Epithelial cell of esophagus (primary cell): ENCODE measurements at regions not wholly inside any gene's neighbourhood (a gene's known extent, or its start where the extent isn't known, plus 50 kb on each side); places are given as distances from the start of the nearest gene placed in this dataset.

Source experiments
- DNase-seq: peaks from one replicate; pipeline ENCODE4 v3.0.0; 2010; ENCODE audit warnings: low read depth
- H3K4me3 ChIP-seq: 2 replicates; pipeline ENCODE4 v1.5.1; 2011; ENCODE audit warnings: mild to moderate bottlenecking, low read length, control low read depth
- CTCF ChIP-seq: IDR thresholded peaks from 2 replicates; pipeline ENCODE4 v1.5.1; 2011; ENCODE audit warnings: low read depth, mild to moderate bottlenecking, low read length, control low read depth, inconsistent platforms; ENCODE audit not compliant: insufficient read depth; ENCODE audit errors: missing control alignments

DNA sequence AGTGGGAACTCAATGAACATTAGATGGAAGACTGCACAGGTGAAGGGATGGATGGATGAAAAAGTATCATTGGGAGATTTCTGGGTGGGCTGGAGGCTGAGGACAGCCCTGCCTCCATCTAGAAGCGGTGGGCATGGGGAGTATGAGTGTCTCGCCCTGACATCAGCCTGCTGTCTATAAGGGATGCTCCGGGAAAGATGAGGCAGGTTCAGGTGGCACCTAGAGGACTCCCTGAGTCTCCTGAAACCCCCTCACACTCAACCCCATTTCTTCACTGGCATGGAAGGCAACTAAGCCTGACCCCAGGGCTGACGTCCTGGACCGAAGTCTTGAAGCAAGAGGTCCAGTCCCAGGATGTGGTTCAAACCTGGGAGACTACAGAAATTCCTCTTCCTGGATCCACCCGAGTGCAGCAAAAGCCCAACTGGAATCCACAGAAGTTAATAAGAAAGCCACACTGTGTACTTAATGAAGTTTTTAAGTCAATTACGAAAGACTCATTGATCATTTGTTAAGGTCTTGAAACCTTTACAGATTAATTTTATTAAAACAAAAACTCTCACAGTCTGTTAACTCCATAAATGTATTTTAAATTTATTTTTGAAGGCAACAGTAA is 238.8 kb downstream of the EMX2 start:
- no peak overlapping the region for H3K4me3 ChIP-seq
- DNase-seq: no peak
- no peak for TF ChIP-seq CTCF

GRCh38 chr10:117782276-117782675 is 239.7 kb downstream of the EMX2 start:
- no peak for DNase-seq
- H3K4me3 ChIP-seq: no peak overlapping the region
- TF ChIP-seq CTCF: no peak

GRCh38 chr10:117783698-117784395 is 241.3 kb downstream of the EMX2 start:
- no peak overlapping the region for H3K4me3 ChIP-seq
- TF ChIP-seq CTCF: no peak
- DNase-seq: no peak

- H3K4me3 ChIP-seq: no peak overlapping the region
- DNase-seq: no peak
- no peak for TF ChIP-seq CTCF
These were observed 242.2 kb downstream of the EMX2 start for GRCh38 chr10:117784776-117785175.

- DNase-seq: no peak
- no peak overlapping the region for H3K4me3 ChIP-seq
- no peak for TF ChIP-seq CTCF
These were observed 246.4 kb downstream of the EMX2 start for GRCh38 chr10:117788911-117789310.

GRCh38 chr10:117790179-117790578 is 247.6 kb downstream of the EMX2 start:
- no peak for DNase-seq
- no peak for TF ChIP-seq CTCF
- no peak overlapping the region for H3K4me3 ChIP-seq

DNA sequence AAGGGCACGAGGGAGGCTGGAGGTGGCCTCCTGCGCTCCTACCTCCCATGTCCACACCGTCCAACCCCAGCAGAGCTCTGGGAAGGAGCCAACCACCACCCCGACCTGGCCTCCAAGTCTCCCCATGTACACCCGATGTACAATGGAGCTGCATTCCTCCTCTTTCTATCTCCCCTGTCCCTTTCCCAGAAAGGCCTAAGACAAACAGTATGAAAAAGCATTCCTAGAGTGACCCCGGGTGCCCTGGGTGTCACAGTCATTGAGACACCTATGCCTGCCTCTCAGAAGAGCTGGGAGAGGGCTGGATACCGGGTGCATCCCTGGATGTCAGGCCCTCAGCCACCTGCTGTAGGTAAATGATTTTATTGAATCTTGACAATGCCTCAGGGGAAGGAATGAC is 248.1 kb downstream of the EMX2 start:
- TF ChIP-seq CTCF: no peak
- DNase-seq: no peak
- no peak overlapping the region for H3K4me3 ChIP-seq
